ENCODE measurements at regions not wholly inside any gene's neighbourhood (a gene's known extent, or its start where the extent isn't known, plus 50 kb on each side); places are given as distances from the start of the nearest gene placed in this dataset.
"Not testable (repeated sequence)": the region's sequence is repeated elsewhere in the genome, so short reads cannot be mapped to it uniquely, and the experiment has no call there.

DNA sequence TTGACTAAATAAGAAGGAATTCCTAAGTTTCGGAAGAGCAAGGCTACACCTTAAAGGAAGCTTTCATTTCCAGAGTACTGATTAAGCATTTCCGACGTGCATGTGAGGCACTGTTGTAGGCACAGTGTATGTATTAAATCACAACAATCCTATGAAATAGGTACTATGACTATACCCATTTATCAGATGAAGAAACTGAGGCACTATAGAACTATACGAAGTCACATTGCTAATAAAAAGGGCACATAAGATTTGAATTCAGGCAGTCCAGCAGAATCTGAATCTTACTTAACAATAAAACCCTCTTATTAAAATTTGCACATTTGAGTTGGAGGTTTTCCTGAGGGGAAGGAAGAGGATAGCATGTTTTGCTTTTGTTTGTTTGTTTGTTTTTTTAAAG, 243.5 kb upstream of the FANCL start:
- Histone ChIP-seq H3K36me3 (ENCODE audit: control insufficient read depth, insufficient read depth, low read length) (no peaks in the 10 kb centered on the region), H3K4me1 (ENCODE audit: control insufficient read depth, insufficient read depth, low read length) (no peaks in the 10 kb centered on the region), H3K4me3 (ENCODE audit: low read length) (no peak overlapping the region), H3K27ac (ENCODE audit: low read depth, low read length) (no peak overlapping the region), H3K9ac (ENCODE audit: low read length) (no peak overlapping the region), H3K27me3 (ENCODE audit: control insufficient read depth, insufficient read depth, low read length) (no peaks in the 10 kb centered on the region)

DNA sequence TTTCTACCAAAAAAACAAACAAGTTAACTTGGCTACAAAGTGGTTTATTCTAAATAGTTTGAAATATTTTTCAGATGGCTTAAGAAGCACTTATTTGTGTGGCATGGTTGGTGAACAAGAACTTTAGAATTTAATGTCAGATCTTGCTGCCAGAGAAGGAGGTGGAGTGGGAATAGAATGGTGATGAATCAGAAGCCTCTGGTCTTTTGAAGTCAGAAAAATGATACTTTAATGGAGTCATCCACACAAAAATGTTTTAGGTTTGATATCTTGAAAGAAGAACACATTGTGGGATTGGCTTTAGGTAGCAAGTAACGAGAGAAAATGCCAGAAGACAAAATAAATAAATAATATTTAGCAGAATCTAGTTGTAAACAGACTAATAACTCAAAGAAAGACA, 243.1 kb upstream of the FANCL start:
- H3K36me3 ChIP-seq (ENCODE audit: control insufficient read depth, insufficient read depth, low read length), result no peaks in the 10 kb centered on the region
- no peaks in the 10 kb centered on the region for H3K27me3 ChIP-seq (ENCODE audit: control insufficient read depth, insufficient read depth, low read length)
- no peak overlapping the region for H3K27ac ChIP-seq (ENCODE audit: low read depth, low read length)
- no peak overlapping the region for H3K9ac ChIP-seq (ENCODE audit: low read length)
- H3K4me3 ChIP-seq (ENCODE audit: low read length), result no peak overlapping the region
- H3K4me1 ChIP-seq (ENCODE audit: control insufficient read depth, insufficient read depth, low read length), result no peaks in the 10 kb centered on the region

DNA sequence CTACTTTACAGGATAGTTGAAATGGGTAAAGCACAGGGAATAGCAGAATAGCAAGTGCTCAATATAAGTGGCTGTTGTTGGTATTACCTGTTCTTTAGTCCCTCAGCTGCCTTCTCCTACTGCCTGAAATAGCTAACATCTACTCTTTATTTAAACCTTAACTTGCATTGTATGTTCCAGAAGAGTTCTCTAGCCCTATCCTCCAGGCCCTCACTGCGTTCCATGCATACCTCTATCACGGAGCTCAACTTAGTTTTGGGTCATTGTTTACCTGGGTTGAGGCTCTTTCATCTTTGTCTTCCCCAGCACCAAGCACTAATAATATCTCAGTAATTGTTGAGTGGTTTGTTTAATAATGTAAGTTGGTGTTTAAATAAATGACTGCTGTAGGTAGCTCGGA, 242.2 kb upstream of the FANCL start:
- Histone ChIP-seq H3K27ac (ENCODE audit: low read depth, low read length) (no peak overlapping the region), H3K4me3 (ENCODE audit: low read length) (no peak overlapping the region), H3K27me3 (ENCODE audit: control insufficient read depth, insufficient read depth, low read length) (no peaks in the 10 kb centered on the region), H3K9ac (ENCODE audit: low read length) (no peak overlapping the region), H3K4me1 (ENCODE audit: control insufficient read depth, insufficient read depth, low read length) (no peaks in the 10 kb centered on the region), H3K36me3 (ENCODE audit: control insufficient read depth, insufficient read depth, low read length) (no peaks in the 10 kb centered on the region)

DNA sequence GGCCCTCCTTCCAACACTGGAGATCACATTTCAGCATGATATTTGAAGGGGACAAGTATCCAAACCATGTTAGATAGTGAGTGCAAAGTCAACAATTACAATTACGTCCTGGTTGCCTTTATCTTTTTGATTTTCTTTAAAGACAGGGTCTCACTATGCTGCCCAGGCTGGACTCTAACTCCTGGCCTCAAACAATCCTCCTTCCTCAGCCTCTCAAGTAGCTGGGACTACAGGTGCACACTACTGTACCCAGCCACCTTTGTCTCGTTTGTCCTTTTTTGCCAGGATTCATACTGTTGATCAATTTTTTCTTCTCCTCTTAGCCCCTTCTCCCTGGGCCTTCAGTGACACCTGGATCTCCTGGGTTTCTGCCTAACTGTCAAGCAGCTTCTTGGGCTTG, 240.5 kb upstream of the FANCL start:
- Histone ChIP-seq H3K4me3 (ENCODE audit: low read length) (no peak overlapping the region), H3K27ac (ENCODE audit: low read depth, low read length) (no peak overlapping the region), H3K36me3 (ENCODE audit: control insufficient read depth, insufficient read depth, low read length) (no peaks in the 10 kb centered on the region)

DNA sequence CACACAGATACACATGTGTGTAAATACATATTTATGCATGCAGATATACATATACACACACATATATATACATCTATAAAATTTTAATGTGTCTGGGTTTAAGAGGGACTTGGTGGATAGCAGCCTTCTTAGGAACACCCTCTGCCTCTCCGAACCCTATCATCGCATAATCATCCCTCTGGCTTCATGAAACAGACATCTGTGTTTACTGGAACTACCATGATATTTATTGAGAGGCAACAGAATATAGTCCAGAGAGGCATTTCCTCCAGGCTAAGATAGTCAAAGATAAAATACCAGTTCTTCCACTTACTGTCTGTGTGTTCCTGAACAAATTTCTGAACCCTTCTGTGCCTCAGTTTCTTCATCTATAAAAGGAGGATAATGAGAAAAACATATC, 239.0 kb upstream of the FANCL start:
- H3K4me3 ChIP-seq (ENCODE audit: low read length), result no peak overlapping the region
- no peak overlapping the region for H3K9ac ChIP-seq (ENCODE audit: low read length)
- H3K27me3 ChIP-seq (ENCODE audit: control insufficient read depth, insufficient read depth, low read length), result no peaks in the 10 kb centered on the region
- no peak overlapping the region for H3K27ac ChIP-seq (ENCODE audit: low read depth, low read length)
- H3K36me3 ChIP-seq (ENCODE audit: control insufficient read depth, insufficient read depth, low read length), result no peaks in the 10 kb centered on the region
- no peaks in the 10 kb centered on the region for H3K4me1 ChIP-seq (ENCODE audit: control insufficient read depth, insufficient read depth, low read length)

More for the DNA sequence above, 240.5 kb upstream of the FANCL start:
- no peak overlapping the region for H3K9ac ChIP-seq (ENCODE audit: low read length)
- H3K4me1 ChIP-seq (ENCODE audit: control insufficient read depth, insufficient read depth, low read length), result no peaks in the 10 kb centered on the region
- no peaks in the 10 kb centered on the region for H3K27me3 ChIP-seq (ENCODE audit: control insufficient read depth, insufficient read depth, low read length)

DNA sequence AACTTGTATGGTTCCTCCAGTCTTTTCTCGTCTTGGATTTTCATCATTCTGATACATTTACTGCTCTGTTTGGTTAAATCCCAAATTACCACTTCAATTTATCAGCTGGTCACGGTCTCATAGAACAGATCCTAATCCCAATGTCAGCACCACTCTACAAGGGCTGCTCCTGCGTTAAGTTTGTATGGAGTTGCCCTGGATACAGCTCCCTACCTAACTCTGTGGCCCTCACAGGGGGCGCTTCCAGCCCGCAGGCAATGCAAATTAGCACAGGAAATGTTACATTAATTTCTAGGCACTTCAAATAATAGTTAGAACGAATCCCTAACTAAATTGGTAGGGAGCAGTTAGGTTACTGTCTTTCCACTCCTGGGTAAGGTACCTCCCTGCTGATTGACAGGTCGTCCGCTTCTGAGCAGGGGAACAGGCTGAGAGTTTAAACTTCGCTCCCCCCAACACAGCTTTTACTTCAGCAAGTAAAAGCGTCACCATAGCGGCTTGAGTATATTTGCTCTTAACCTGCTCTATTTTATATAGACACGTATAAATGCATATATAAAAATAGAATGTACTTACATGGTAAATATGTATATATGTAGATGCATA, 238.5 kb upstream of the FANCL start:
- Histone ChIP-seq H3K27me3 (ENCODE audit: control insufficient read depth, insufficient read depth, low read length) (no peaks in the 10 kb centered on the region), H3K36me3 (ENCODE audit: control insufficient read depth, insufficient read depth, low read length) (no peaks in the 10 kb centered on the region), H3K9ac (ENCODE audit: low read length) (no peak overlapping the region), H3K4me3 (ENCODE audit: low read length) (no peak overlapping the region), H3K27ac (ENCODE audit: low read depth, low read length) (no peak overlapping the region), H3K4me1 (ENCODE audit: control insufficient read depth, insufficient read depth, low read length) (no peaks in the 10 kb centered on the region)

DNA sequence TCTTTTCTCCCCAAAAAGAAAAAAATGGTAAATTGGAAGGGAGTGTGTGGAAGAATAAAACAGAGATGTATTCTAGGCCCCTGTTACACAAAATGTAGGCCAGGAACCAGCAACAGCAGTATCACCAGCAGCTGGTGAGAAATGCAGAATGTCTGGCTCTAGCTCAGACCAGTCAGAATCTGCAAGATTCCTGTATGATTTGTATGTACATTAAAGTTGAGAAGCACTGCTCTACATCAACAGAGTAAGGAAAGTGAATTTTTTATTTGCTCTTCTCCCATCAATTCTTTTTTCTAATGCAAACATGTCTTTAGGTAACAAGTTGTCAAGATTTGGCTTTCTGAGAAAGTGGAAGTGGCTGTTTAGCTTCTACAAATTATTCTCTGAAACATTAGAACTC, 235.4 kb upstream of the FANCL start:
- no peak overlapping the region for H3K27ac ChIP-seq (ENCODE audit: low read depth, low read length)
- H3K4me3 ChIP-seq (ENCODE audit: low read length), result no peak overlapping the region
- H3K9ac ChIP-seq (ENCODE audit: low read length), result no peak overlapping the region
- H3K4me1 ChIP-seq (ENCODE audit: control insufficient read depth, insufficient read depth, low read length), result no peaks in the 10 kb centered on the region
- H3K27me3 ChIP-seq (ENCODE audit: control insufficient read depth, insufficient read depth, low read length), result no peaks in the 10 kb centered on the region
- H3K36me3 ChIP-seq (ENCODE audit: control insufficient read depth, insufficient read depth, low read length), result no peaks in the 10 kb centered on the region

DNA sequence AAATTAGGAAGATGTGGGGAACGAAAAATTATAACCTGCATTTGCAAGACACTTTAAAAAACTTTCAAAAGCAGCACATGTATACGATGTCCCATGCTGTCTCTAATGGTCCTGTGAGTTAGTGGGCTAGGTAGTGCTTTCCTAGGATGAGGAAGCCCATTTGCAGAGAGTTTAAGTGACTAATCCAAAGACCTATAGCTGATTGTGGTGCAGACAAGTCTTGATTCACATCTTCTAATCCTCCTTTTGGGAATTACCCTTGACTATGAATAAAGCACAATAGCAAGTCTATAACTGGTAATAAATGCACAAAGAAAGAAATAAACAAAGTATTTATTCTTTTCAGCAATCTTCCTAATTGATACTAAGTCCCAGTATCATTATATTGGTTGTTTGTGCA, 234.6 kb upstream of the FANCL start:
- no peaks in the 10 kb centered on the region for H3K36me3 ChIP-seq (ENCODE audit: control insufficient read depth, insufficient read depth, low read length)
- H3K4me3 ChIP-seq (ENCODE audit: low read length), result no peak overlapping the region
- no peak overlapping the region for H3K27ac ChIP-seq (ENCODE audit: low read depth, low read length)
- H3K9ac ChIP-seq (ENCODE audit: low read length), result no peak overlapping the region
- H3K27me3 ChIP-seq (ENCODE audit: control insufficient read depth, insufficient read depth, low read length), result no peaks in the 10 kb centered on the region
- no peaks in the 10 kb centered on the region for H3K4me1 ChIP-seq (ENCODE audit: control insufficient read depth, insufficient read depth, low read length)

DNA sequence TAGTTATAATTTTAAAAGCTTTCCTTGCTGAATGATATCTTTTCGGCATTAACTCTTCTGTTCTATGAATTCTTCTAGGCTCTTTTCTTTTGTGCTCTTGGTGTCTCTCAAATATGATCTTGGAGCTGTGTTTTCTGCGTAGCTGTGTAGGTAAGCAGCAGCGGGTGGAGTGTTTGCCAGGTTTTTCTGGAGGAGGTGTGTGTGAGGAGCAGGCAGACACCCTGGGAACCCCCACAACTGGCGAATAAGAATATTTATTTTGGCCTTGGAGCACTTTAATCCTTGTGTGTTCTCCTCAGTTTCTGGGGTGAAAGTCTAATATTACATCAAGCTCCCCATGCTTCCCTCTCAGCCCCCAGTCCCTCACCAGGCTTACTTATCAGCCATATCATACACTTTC, 232.0 kb upstream of the FANCL start:
- H3K36me3 ChIP-seq (ENCODE audit: control insufficient read depth, insufficient read depth, low read length), result no peaks in the 10 kb centered on the region
- no peak overlapping the region for H3K9ac ChIP-seq (ENCODE audit: low read length)
- H3K27me3 ChIP-seq (ENCODE audit: control insufficient read depth, insufficient read depth, low read length), result no peaks in the 10 kb centered on the region
- no peak overlapping the region for H3K4me3 ChIP-seq (ENCODE audit: low read length)
- no peaks in the 10 kb centered on the region for H3K4me1 ChIP-seq (ENCODE audit: control insufficient read depth, insufficient read depth, low read length)
- no peak overlapping the region for H3K27ac ChIP-seq (ENCODE audit: low read depth, low read length)

DNA sequence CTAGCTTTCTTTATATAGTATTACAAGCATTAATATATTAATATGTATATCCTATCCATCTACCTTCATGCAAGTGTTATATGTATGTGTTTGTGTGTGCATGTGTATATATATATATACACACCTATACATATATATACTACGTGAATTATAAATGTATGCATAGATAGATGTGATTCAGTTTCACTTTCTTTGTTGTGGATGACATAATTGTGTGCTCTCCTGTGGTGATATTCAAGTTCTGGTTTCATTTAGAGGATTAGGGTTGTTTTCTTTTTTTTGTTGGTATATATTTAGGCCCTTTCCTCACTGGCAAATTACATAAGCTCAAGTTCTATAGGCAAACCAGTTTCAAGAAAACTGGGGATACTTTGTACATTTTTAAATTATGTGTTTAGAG, 225.7 kb upstream of the FANCL start:
- no peaks in the 10 kb centered on the region for H3K4me1 ChIP-seq (ENCODE audit: control insufficient read depth, insufficient read depth, low read length)
- no peak overlapping the region for H3K4me3 ChIP-seq (ENCODE audit: low read length)
- H3K9ac ChIP-seq (ENCODE audit: low read length), result no peak overlapping the region
- H3K36me3 ChIP-seq (ENCODE audit: control insufficient read depth, insufficient read depth, low read length), result no peaks in the 10 kb centered on the region
- H3K27me3 ChIP-seq (ENCODE audit: control insufficient read depth, insufficient read depth, low read length), result no peaks in the 10 kb centered on the region
- no peak overlapping the region for H3K27ac ChIP-seq (ENCODE audit: low read depth, low read length)

DNA sequence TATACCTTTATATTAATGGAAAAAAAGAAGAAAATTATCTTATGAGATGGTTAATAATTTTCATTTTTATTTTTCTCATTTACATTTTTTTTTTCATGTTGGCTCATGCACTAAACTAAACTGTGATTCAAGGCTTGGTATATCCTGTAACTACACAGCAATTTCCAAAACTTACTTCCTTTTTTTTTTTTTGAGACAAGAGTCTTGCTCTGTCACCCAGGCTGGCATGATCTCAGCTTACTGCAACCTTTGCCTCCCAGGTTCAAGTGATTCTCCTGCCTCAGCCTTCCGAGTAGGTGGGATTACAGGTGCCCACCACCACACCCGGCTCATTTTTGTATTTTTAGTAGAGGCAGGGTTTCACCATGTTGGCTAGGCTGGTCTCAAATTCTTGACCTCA, 224.9 kb upstream of the FANCL start:
- not testable (repeated sequence) for H3K9ac ChIP-seq (ENCODE audit: low read length); H3K27me3 ChIP-seq (ENCODE audit: control insufficient read depth, insufficient read depth, low read length); H3K27ac ChIP-seq (ENCODE audit: low read depth, low read length); H3K4me1 ChIP-seq (ENCODE audit: control insufficient read depth, insufficient read depth, low read length); H3K4me3 ChIP-seq (ENCODE audit: low read length); H3K36me3 ChIP-seq (ENCODE audit: control insufficient read depth, insufficient read depth, low read length)

DNA sequence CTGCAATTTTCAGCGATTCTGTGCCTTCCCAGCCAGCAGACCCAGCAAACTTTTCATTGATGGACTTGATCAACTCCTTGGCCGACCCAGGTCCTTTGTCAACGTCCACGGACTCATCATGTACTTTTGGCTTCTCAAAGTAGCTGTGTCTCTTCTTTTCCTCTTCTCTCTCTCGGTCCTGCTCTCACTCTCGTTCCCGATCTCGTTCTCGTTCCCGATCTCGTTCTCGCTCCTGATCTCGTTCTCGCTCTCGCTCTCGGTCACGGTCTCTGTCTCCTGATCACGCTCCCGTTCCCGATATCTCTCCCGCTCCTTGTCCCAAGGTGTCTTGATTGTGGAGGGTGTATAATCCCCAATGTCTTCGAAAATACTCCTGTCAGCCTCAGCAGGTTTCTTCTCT, 219.5 kb upstream of the FANCL start:
- no peaks in the 10 kb centered on the region for H3K27me3 ChIP-seq (ENCODE audit: control insufficient read depth, insufficient read depth, low read length)
- H3K36me3 ChIP-seq (ENCODE audit: control insufficient read depth, insufficient read depth, low read length), result no peaks in the 10 kb centered on the region
- no peak overlapping the region for H3K27ac ChIP-seq (ENCODE audit: low read depth, low read length)
- H3K9ac ChIP-seq (ENCODE audit: low read length), result no peak overlapping the region
- H3K4me1 ChIP-seq (ENCODE audit: control insufficient read depth, insufficient read depth, low read length), result no peaks in the 10 kb centered on the region
- no peak overlapping the region for H3K4me3 ChIP-seq (ENCODE audit: low read length)

DNA sequence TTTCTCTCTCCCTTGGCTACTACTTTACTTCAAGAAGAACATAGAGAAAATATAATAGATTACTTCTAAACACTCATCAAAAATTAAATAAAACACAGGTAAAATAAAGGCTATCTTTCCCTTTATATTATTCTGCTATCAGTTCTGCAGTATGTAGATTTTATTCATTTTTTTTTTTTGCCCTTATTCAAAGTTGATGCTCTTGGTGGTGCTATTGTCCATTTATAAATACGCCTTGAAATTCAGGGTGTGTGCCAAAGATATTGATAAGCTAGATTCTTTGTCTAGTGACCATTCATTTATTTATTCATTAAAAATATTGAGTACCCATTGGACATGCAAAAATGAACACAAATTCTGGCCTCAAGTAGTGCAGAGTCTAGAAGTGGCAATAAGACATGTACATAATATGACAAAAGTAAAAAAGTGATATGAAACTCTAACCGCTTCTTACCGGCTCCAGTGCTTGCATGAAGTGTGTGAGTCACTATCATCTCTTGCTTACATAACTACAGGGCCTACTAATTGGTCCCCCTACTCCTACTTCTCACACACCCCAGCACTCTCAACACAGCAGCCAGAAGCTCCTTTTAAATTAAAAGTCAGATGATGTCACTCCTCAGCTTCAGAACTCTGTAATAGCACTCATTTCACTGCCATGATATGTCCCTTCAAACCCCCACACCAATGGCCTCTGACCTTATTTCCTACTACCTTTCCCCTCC, 208.3 kb upstream of the FANCL start:
- H3K9ac ChIP-seq (ENCODE audit: low read length), result no peak overlapping the region
- H3K27me3 ChIP-seq (ENCODE audit: control insufficient read depth, insufficient read depth, low read length), result no peaks in the 10 kb centered on the region
- no peaks in the 10 kb centered on the region for H3K4me1 ChIP-seq (ENCODE audit: control insufficient read depth, insufficient read depth, low read length)
- H3K36me3 ChIP-seq (ENCODE audit: control insufficient read depth, insufficient read depth, low read length), result no peaks in the 10 kb centered on the region
- no peak overlapping the region for H3K27ac ChIP-seq (ENCODE audit: low read depth, low read length)
- H3K4me3 ChIP-seq (ENCODE audit: low read length), result no peak overlapping the region

Measured in rectal smooth muscle tissue (tissue), 1 donor.